ENCODE measurements at regions not wholly inside any gene's neighbourhood (a gene's known extent, or its start where the extent isn't known, plus 50 kb on each side); places are given as distances from the start of the nearest gene placed in this dataset.

- WGBS (ENCODE audit: insufficient coverage), result 93% methylated on average over 28 of the region's 30 CpGs
- CTCF ChIA-PET, result no interaction called here
These were observed 51.6 kb upstream of the LINC01488 start for GRCh38 chr11:69429716-69430491.

GRCh38 chr11:69430566-69430965 is 50.9 kb upstream of the LINC01488 start:
- Histone ChIP-seq H3K4me3 (ENCODE audit: control insufficient read depth in 1 of 2, extremely low read depth in 1 of 2, low read length in 1 of 2) (no peak overlapping the region), H3K4me1 (ENCODE audit: control insufficient read depth in 1 of 2, extremely low read depth in 1 of 2, insufficient read depth in 2 of 2, low read length in 2 of 2) (peaks cover 0 to 12% of the 10 kb centered on the region in 2 experiments), H3K9me3 (no peaks in the 10 kb centered on the region), H3K27ac (ENCODE audit: low read length) (no peak overlapping the region), H3K27me3 (replicated peaks in 1 of 2; ENCODE audit: control insufficient read depth in 2 of 2, extremely low read depth in 1 of 2, insufficient read depth in 2 of 2, low read length in 1 of 2) (peaks cover 0 to 53% of the 10 kb centered on the region in 2 experiments), H3K36me3 (ENCODE audit: control insufficient read depth in 2 of 2, extremely low read depth in 1 of 2, insufficient read depth in 1 of 2, low read length in 1 of 2) (no peaks in the 10 kb centered on the region)
- no peak overlapping the region for H3K4me3 Mint-ChIP-seq
- H3K36me3 Mint-ChIP-seq, result no peaks in the 10 kb centered on the region
- no peaks in the 10 kb centered on the region for H3K9me3 Mint-ChIP-seq
- no peak overlapping the region for H3K27ac Mint-ChIP-seq
- H3K4me1 Mint-ChIP-seq, result peaks cover 7 to 10% (median 8%) of the 10 kb centered on the region in 3 donors
- ATAC-seq (replicated peaks in 1 of 4) (no peak), DNase-seq (no peak)
- POLR2A ChIA-PET, result no interaction called here
- CTCF ChIA-PET, result no interaction called here
- peaks cover 20 to 21% of the 10 kb centered on the region in 2 donors for H3K27me3 Mint-ChIP-seq
- 58% methylated on average over 5 of the region's 5 CpGs for WGBS (ENCODE audit: insufficient coverage)

More at GRCh38 chr11:69429716-69430491, 51.6 kb upstream of the LINC01488 start:
- ATAC-seq (replicated peaks in 1 of 4) (no peak), DNase-seq (no peak)
- POLR2A ChIA-PET, result no interaction called here
- Mint-ChIP-seq H3K4me1 (peaks cover 10 to 13% (median 11%) of the 10 kb centered on the region in 3 donors), H3K9me3 (peaks cover 0 to 4% (median 1%) of the 10 kb centered on the region in 3 donors), H3K36me3 (no peaks in the 10 kb centered on the region), H3K4me3 (no peak overlapping the region), H3K27ac (no peak overlapping the region), H3K27me3 (peaks cover 20 to 22% of the 10 kb centered on the region in 2 donors)
- Histone ChIP-seq H3K9me3 (no peaks in the 10 kb centered on the region), H3K27me3 (replicated peaks in 1 of 2; ENCODE audit: control insufficient read depth in 2 of 2, extremely low read depth in 1 of 2, insufficient read depth in 2 of 2, low read length in 1 of 2) (peaks cover 0 to 48% of the 10 kb centered on the region in 2 experiments), H3K36me3 (ENCODE audit: control insufficient read depth in 2 of 2, extremely low read depth in 1 of 2, insufficient read depth in 1 of 2, low read length in 1 of 2) (no peaks in the 10 kb centered on the region), H3K4me3 (ENCODE audit: control insufficient read depth in 1 of 2, extremely low read depth in 1 of 2, low read length in 1 of 2) (no peak overlapping the region), H3K27ac (ENCODE audit: low read length) (no peak overlapping the region), H3K4me1 (ENCODE audit: control insufficient read depth in 1 of 2, extremely low read depth in 1 of 2, insufficient read depth in 2 of 2, low read length in 2 of 2) (peaks cover 0 to 12% of the 10 kb centered on the region in 2 experiments)

DNA sequence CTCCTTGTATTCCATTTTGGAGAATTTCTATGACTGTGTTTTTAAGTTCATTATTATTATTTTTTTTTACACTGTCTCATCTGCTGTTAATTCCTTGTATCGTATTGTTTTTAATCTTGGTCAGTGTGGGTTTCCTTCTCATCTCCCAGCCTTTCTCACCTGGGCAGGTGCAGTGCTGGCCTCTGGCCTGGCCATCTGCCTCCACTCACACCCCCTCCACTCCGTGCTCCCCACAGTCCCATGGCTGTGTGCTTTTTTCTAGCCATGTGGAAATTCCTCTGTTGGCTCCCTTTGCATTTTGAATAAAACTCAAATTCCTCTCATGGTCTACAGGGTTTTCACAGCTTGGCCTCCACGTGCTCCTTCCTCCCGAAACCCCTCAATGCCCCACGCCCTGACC is 50.3 kb upstream of the LINC01488 start:
- CTCF ChIA-PET, result no interaction called here

More for the DNA sequence above, 50.3 kb upstream of the LINC01488 start:
- POLR2A ChIA-PET, result no interaction called here
- Mint-ChIP-seq H3K4me1 (peaks cover 2 to 4% (median 2%) of the 10 kb centered on the region in 3 donors), H3K27me3 (peaks cover 21% of the 10 kb centered on the region in 2 donors), H3K4me3 (no peak overlapping the region), H3K9me3 (no peaks in the 10 kb centered on the region), H3K36me3 (no peaks in the 10 kb centered on the region), H3K27ac (no peak overlapping the region)
- H3K4me1 ChIP-seq (ENCODE audit: control insufficient read depth in 1 of 2, extremely low read depth in 1 of 2, insufficient read depth in 2 of 2, low read length in 2 of 2), result peaks cover 0 to 6% of the 10 kb centered on the region in 2 experiments
- DNase-seq (no peak), ATAC-seq (replicated peaks in 1 of 4) (no peak)
- no peak overlapping the region for H3K4me3 ChIP-seq (ENCODE audit: control insufficient read depth in 1 of 2, extremely low read depth in 1 of 2, low read length in 1 of 2)
- no peaks in the 10 kb centered on the region for H3K36me3 ChIP-seq (ENCODE audit: control insufficient read depth in 2 of 2, extremely low read depth in 1 of 2, insufficient read depth in 1 of 2, low read length in 1 of 2)
- peaks cover 0 to 58% of the 10 kb centered on the region in 2 experiments for H3K27me3 ChIP-seq (replicated peaks in 1 of 2; ENCODE audit: control insufficient read depth in 2 of 2, extremely low read depth in 1 of 2, insufficient read depth in 2 of 2, low read length in 1 of 2)
- 68% methylated on average over 4 of the region's 5 CpGs for WGBS (ENCODE audit: insufficient coverage)
- no peaks in the 10 kb centered on the region for H3K9me3 ChIP-seq
- H3K27ac ChIP-seq (ENCODE audit: low read length), result no peak overlapping the region

Measured in T-cell (primary cell).